GM18867 (cell line): ENCODE measurements at regions not wholly inside any gene's neighbourhood (a gene's known extent, or its start where the extent isn't known, plus 50 kb on each side); places are given as distances from the start of the nearest gene placed in this dataset.

Source experiments
- ATAC-seq: cut with Tn5 transposase; IDR thresholded peaks from one replicate; pipeline ENCODE4 v1.9.1; 2021; ENCODE audit warnings: mild to moderate bottlenecking, moderate library complexity; ENCODE audit not compliant: unreplicated experiment

DNA sequence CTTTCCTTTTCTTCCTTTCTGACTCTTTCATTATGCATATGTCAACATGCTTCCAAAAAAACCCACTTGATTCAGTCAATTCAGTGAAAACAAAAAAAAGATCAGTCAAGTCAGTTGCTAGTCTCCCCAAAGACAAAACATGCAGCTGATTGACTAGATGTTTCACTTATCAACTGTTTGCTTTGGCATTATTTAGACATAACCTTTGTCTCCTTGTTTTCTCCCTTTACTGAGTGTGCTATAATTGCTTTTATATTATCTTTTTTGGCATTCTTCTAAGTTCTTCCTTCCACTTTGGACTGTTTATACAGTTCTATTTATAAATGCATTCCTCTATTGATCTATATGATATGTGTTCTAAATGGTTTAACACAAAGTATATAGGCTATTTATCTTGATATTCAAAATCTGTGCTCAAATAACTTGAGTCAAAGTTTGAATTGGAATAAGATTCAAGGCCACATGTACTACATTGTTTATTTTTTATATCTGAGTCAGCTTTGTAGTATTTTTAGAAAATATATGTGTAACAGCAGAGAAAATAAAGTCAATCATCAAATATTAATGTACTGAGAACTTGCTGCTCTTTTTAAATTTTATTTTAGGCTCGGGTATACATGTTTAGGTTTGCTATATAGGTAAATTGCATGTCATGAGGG lies 260.5 kb downstream of the CENPW start:
- no peak for ATAC-seq

DNA sequence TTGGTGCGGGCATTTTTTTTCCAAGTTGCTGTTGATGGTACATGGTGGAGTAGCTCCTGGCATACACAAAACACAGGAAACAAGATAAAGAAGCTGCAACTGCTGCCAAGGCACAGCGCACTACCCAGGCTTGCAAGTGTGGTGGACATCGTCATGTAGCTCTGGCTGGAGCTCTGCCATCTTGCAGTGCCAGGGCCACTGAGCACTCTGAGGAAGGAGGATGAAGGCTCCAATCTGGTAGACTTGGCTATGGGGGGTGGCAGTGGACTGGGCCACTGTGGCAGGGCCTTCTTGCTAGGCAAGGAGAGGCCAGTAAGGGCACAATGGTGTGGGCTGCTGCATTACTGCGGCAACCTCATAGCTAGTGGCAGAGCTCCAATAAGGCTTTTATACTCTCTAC lies 263.5 kb downstream of the CENPW start:
- no peak for ATAC-seq

DNA sequence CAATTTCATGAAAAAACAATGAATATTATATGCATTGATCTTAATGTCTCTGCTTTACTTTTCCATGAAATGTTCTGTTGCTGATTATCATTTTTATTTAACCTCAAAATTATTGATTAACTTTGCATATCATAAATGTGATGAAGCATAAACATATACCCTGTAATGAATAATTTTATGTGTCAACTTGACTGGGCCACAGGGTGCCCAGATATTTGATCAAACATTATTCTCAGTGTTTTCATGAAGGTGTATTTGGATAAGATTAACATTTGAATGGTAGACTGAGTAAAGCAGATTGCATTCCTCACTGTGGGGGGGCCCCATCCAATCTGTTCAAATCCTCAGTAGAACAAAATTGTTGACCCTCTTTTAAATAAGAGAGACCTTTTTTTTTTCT lies 265.2 kb downstream of the CENPW start:
- no peak for ATAC-seq

DNA sequence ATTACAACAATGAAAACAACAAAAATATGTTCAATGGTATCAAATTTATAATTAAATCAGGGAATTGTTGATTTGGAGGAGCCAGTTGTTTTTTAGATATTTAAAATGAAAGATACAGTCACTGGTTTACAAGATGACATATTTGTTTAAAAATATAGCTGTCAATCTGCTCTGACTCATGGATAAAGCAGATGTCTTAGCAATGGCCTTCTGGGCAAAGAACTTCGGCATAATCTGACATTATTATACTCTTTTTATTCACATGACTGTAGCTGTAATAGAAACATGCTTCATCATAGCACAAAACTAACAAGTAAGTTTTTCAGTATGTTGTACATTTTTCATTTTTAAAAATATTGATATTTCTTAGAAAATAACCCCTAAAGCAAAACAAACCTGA lies 267.4 kb downstream of the CENPW start:
- ATAC-seq, result no peak

DNA sequence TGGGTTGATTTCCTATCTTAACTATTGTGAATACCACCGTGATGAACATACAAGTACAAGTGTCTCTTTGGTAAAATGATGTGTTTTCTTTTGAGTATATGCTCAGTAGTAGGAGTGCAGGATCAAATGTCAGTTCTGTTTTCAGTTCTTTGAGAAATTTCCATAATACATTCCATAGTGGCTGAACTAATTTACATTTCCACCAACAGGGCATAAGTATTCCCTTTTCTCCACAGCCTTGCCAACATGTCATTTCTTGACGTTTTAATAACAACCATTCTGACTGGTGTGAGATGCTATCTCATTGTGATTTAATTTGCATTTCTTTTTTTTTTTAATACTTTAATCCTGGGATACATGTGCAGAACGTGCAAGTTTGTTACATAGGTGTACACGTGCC lies 268.8 kb downstream of the CENPW start:
- ATAC-seq, result no peak

DNA sequence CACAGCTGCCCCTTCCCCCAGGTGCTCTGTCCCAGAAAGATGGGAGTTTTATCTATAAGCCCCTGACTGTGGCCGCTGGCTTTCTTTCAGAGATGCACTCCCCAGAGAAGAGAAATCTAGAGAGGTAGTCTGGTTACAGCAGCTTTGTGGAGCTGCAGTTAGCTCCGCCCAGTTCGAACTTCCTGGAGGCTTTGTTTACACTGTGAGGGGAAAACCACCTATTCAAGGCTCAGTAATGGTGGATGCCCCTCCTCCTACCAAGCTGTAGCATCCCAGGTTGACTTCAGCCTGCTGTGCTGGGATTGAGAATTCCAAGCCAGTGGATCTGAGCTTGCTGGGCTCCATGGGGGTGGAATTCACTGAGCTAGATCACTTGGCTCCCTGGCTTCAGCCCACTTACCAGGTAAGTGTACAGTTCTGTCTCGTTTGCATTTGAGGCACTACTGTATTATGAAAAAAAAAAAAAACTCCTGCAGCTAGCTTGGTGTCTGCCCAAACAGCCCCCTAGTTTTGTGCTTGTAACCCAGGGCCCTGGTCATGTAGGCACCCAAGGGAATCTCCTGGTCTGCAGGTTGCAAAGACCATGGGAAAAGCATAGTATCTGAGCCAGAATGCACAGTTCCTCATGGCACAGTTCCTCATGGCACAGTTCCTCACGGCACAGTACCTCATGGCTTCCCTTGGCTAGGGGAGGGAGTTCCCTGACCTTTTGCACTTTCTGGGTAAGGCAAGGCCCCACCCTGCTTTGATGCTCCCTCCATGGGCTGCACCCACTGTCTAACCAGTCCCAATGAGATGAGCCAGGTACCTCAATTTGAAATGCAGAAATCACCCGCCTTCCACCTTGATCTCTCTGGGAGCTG lies 275.0 kb downstream of the CENPW start:
- peak; percentile 60 for ATAC-seq

DNA sequence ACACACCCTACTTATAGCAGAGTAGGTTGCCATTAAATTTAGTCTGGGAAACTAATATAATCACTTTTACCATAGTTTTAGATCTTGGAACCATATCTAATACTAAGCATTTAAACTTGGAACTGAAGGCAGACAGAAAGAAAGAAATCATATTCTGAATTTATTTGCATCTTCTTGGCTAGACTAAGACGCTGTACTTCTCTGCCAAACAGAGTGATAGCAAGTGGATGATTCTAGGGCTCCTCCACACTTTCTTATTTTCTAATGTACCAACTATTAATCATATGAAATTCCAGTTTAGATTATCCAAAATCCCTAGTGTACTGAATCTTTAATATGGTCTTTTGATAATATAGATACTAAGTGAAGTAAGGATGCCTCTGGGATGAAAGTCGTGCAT lies 277.0 kb downstream of the CENPW start:
- ATAC-seq, result no peak

DNA sequence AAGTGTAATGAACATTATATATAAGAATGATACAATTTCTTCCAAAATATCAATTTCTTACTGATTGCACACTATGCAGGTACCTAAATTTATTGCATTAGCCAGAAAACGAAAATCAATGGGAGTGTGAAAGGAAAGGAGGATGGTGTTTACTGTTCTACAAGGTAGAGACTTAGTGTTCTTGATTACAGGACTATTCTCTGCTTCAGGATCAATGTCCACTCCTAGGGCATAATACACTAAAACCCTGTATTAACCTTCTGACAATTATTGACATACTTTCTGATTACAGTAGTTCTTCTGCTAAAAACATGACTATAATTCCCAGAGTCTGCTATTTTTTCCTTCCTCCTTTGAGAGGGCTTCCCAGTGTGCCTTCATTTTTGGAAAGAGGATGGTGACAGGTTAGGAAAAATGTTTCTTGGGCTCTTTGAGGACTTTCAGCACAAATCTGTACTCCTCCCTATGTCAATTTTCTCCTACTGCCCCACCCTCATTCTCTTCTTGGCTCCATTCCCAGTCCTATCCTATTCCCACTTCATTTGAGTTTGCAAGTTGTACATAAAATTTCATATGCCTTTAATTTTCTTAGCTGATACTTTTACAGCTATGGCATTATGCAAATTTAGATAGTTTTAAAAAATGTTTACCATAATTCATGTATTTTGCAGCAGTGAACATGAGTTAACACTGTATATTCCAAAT lies 278.9 kb downstream of the CENPW start:
- ATAC-seq, result no peak

DNA sequence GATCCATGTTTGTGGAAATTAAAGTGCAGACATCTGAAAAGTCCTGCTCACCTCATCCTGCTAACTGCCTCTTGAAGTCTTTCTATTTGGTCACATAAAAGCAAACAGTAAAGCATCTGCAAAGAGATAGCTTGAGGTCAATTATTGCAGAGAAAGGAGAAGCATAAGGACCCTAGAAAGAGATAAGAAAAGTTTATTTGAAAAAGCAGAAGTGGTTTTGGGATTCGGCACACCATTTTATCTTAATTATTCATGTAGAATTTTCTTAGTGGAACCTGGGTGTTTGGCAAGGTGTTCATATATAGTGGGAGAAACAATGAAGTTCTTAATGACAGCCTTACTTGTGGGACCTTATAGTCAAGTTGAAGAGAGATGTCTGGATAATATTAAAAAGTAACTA lies 280.8 kb downstream of the CENPW start:
- ATAC-seq, result no peak

DNA sequence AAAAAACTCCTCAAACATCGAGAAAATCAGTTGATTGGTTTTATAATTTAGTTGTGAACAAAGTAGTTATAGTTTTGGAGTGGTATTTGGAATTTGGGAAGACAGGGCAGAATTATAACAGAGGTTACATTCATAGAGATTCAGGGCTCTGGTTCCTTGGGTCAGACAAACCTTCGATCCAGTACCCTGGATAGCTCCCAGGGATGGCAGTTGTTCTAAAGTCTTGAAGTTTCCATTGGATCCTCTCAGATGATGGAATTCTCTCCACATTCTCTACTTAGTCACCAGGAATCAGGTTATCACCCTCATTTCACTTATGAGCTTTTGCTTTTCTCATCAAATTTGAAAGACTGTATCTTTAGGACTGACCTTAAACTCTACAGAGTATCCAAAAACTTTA lies 285.1 kb downstream of the CENPW start:
- ATAC-seq, result no peak

DNA sequence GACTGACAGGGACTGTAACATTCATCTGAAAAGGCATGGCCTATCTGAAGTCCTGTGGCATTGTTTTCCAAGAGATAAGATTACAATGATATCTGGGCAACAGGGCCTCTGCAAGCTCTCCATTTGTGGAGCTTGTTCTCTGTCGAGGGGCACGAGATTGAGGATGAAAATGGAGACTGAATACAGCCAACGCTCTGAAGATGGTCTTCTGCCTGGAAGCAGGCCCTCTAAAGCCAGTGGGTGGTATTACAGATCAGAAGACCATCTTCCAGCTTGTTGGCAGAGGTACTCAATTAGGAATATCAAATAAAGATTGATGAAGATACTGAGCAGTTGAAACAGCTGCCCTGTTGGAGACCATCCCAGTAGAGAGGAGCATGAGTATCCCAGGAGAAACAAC lies 288.2 kb downstream of the CENPW start:
- peak; percentile 68 for ATAC-seq

DNA sequence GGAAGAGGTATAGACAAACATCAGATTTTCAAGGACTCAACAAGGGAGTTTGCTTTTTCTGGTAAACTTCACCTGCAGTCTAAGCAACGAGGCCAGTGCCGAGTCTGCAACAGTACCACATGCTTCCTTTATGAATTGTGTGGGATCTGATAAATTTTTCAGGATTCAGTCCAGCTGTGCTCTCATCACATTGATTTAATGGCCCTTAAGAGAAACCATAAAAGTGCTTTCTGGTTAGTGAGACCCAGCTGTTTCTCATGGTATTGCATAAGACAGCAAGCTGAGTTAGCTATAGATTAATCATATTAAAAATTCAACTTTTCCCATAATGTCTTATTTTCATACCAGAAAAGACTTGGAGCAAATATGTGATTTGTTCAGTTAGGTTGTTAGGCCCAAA lies 291.4 kb downstream of the CENPW start:
- ATAC-seq, result no peak

DNA sequence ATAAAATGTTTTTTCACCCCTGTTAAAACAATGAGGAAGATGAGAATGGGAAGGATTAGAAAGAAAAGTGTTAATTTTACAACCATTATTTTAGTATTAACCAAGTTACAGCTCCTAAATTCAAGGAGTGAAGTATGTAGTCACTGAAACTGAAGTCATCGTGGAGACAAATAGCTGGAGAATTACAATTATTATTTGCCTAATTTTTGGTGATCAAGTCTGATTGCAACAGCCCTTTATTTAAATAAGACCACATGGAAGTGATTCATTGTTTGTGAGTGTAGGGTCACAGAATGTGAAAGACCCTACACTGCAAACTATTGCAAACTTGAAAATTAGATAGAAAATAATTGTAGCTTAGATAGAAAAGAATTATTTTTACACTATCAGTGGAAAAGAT lies 292.4 kb downstream of the CENPW start:
- no peak for ATAC-seq

DNA sequence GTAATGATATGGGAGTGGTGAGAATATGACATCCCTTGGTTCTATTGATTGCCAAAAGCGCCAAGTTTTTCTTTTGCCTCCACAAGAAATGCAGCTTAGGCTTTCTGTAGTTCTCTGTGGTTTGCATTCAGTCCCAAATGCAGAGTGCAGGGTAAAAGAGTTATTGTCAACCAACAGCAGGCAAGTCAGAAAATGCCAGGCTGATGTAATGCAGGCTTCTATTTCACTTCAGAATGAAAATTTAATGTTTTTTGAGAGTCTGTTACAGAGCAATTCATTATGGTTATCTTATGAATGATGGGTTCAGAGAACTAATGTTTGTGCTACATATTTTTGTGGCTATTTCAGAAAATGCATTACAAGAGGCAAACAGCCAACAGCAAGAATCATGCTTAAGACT lies 293.5 kb downstream of the CENPW start:
- no peak for ATAC-seq

DNA sequence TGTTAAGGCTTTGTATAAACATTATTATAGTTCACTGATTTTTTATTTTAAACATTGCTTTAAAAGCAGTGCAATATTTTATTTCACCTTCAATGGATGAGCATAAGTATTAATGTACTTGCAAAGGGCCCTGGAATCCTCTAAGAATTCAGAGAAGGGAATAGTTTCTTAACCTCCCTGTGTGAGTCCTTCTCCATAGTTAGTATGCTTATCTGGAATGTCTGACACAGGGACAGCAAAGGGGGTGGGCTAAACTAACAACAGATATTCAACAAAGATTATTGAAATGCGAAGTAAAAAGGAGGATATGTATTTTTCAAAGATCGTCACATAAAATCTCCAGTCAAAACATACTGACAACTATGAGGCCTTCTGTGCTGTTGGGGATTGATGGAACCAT lies 300.4 kb downstream of the CENPW start:
- no peak for ATAC-seq

DNA sequence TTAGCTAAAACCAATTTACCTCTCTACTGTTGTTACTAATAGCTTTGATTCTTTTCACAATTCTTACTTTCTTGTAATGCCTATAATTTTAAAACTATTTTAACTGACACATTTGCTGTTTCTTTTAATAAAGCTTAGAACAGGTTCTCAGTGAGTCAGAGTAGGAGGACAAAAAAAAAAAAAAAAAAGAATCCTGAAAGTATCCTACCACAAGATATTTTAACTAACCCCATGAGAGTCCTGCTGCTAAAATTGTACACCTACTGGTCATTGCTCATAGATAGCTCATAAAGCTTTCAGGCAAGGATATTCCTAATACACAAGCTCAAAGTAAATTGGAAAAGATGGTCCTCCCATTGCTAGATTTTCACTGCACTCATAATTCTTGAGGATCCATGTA lies 301.0 kb downstream of the CENPW start:
- ATAC-seq, result no peak

DNA sequence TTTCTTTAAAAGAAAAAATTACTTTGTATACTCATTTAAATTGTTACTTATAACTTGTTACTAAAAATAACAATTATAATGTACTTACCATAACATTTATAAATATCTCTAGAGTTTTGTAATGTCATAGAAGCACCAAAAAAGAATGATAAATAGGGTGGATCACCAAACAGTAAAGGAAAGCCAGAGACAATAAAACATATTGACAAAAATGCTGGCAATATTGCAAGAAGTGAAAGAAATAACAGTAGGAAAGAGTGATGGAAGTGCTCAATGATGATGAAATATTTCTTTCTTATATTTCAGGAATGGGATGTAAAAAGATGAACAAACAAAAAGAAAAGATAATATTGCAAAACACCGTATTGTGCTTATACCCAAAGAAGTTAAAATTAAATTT lies 301.7 kb downstream of the CENPW start:
- no peak for ATAC-seq

DNA sequence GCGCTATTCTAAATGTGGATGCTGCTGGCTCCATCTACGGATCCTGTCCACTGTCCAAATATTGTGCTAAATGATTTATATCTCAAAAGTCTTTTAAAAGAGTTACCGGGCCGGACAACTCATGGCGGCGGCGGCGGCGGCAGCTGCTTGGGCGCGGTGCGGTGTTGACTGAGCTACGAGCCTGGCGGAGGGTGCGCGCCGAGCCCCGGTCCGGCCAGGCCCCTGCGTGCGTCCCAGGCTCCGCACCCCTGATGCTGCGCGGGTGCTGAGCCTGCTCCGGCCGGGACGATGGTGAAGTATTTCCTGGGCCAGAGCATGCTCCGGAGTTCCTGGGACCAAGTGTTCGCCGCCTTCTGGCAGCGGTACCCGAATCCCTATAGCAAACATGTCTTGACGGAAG lies 303.4 kb downstream of the CENPW start:
- ATAC-seq, result no peak

DNA sequence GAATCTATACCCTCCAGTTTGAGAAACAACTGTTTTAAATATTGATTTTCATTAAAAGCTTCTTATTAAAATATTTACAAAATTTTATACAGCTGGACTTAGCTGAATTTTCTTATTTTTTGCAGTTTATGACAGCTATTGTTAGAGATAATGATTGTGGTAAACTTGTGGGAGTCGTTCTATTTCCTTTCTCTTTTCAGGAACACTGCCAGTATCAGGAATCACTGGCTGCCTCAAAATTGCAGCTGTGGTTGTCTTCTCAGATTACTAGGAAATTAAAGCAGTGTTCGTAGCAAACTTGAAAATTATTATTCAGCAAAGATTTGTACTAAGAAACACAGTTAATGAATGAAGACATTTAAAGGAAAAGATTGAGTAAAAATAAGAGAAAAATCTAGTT lies 311.0 kb downstream of the CENPW start:
- no peak for ATAC-seq

DNA sequence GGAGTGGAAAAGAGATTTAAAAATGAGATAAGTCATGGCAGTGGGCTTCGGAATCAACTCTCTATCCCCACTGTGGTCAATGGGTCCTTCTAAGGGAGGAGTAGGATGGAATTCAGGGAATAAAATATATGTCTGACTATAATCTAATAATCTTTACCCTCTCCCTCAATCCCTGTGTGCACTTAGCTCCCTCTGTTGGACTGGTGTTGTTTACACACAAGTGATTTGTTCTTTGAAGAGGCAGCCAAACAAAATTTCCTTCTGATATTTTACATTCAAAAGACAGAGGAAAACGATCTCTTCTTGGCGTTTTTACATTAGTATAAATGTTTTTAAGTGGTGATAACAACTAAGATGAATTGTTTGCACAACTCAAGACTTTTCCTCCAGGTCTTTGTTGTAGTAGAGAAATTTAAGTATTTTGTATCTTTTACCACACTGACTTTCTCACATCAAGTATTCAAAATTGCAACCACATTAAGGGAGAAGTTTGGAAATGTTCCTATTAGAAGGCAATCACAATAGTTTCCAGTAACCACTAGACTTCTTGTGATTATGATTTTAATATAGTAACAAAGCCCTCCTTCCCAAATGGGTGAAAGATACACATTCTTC lies 317.8 kb downstream of the CENPW start:
- ATAC-seq, result peak; percentile 57

DNA sequence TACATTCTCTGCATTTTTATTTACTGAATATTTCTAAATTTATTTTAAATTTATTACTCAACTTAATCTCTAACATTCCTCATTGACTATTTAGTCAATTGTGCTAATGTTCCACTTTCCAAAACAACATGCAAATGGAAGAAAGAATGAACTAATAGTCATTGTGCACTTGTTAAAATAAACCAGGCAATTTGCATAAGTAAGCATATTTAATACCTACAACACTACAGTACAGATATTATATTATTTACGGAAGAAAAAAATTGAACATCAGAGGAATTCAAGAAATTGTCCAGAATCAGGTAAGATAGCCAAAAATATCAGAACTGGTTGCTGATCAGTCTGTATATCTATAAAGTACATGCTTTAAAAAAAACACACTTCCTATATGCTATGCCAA lies 320.5 kb downstream of the CENPW start:
- ATAC-seq, result no peak

DNA sequence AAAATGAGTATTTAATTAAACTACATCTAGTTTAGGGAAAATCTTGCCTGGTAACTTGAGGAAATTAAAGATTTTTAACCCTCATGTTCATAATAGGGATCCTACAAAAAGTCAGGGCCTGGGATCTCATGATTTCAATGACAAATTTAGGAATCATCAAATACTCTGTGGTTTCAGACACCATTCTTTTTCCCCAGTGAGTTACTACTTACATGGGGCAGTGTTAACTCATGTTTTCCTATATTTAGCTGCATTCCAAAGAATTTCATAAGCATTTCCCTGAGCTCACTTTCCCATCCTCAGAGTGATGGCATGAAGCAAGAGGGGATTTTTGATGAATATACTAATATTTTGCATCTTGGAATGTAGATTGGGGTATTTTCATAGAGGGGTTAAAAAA lies 321.7 kb downstream of the CENPW start:
- ATAC-seq, result no peak
